Tibial nerve (tissue), 4 donors: ENCODE measurements at regions not wholly inside any gene's neighbourhood (a gene's known extent, or its start where the extent isn't known, plus 50 kb on each side); places are given as distances from the start of the nearest gene placed in this dataset.

Experiments used
- DNase-seq, 2 donors: peaks; one replicate each; pipeline ENCODE4 v3.0.0-alpha.2; 2019; ENCODE audit warnings: low spot score in 2 of 2
- H3K27ac ChIP-seq, 4 donors: fragments of 200-600 bp; sonication (generic) in 3 of 4; one replicate each; pipeline ENCODE4 v1.5.1; 2017 to 2019; ENCODE audit warnings: mild to moderate bottlenecking in 1 of 4
- H3K27me3 ChIP-seq, 2 donors: fragments of 200-600 bp; sonication (generic) in 1 of 2; one replicate each; pipeline versions ENCODE4 v1.5.1 to v1.6.0; 2017 to 2019
- H3K36me3 ChIP-seq, 3 donors: fragments of 200-600 bp; sonication (generic); one replicate each; pipeline ENCODE4 v1.5.1; 2018 to 2019
- H3K4me1 ChIP-seq, 4 donors: fragments of 200-600 bp; sonication (generic) in 3 of 4; one replicate each; pipeline ENCODE4 v1.5.1; 2017 to 2019
- H3K4me3 ChIP-seq, 4 donors: fragments of 200-600 bp; sonication (generic) in 3 of 4; one replicate each; pipeline ENCODE4 v1.5.1; 2017 to 2019; ENCODE audit warnings: mild to moderate bottlenecking in 1 of 4, moderate library complexity in 1 of 4
- H3K9me3 ChIP-seq, 4 donors: fragments of 200-600 bp; sonication (generic) in 3 of 4; one replicate each; pipeline ENCODE4 v1.5.1; 2017 to 2019
- EP300 ChIP-seq, 2 donors: sonication (generic); formaldehyde crosslinking; IDR thresholded peaks; one replicate each; pipeline ENCODE4 v1.6.1; 2017; ENCODE audit warnings: antibody characterized with exemption in 2 of 2, mild to moderate bottlenecking in 1 of 2
- POLR2A ChIP-seq, 2 donors: fragments of 450-650 bp; IDR thresholded peaks; one replicate each; pipeline ENCODE4 v1.6.1; 2017; ENCODE audit warnings: antibody characterized with exemption in 2 of 2, mild to moderate bottlenecking in 2 of 2, moderate library complexity in 2 of 2
- WGBS, 2 donors: methylation state at CpG; one replicate each; pipeline ENCODE4 v1.1.5; 2018; 5-methylcytosine and 5-hydroxymethylcytosine counted together
- TF ChIP-seq, protein P1 (sequence below), 5 experiments: fragments of 200-600 bp in 3 of 5; fragments of 450-650 bp in 2 of 5; sonication (generic) in 3 of 5; IDR thresholded peaks; one replicate each; pipeline ENCODE4 v1.5.1; 2016 to 2019; ENCODE audit warnings: antibody characterized with exemption in 5 of 5, mild to moderate bottlenecking in 3 of 5, moderate library complexity in 2 of 5

DNA sequence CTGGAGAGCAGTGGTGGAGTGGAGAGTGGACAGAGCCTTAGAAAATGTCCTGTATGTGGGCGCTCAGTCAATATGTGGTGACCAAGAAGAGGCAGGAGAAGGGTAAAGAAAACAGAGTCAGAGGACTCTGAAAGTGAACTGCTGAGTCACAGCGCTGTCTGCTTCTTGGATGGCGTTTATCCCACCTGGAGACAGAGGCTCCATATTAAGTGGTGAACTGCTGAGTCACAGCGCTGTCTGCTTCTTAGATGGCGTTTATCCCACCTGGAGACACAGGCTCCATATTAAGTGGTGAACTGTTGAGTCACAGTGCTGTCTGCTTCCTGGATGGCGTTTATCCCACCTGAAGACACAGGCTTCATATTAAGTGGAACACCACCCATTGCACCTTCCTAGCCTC is 119.3 kb upstream of the RALGAPA2 start:
- WGBS, 2 donors = 84 to 90% methylated on average over 6 of the region's 6 CpGs
- Histone ChIP-seq H3K36me3 (no peaks in the 10 kb centered on the region), H3K27ac (no peak overlapping the region), H3K9me3 (no peaks in the 10 kb centered on the region), H3K4me1 (no peaks in the 10 kb centered on the region), H3K4me3 (no peak overlapping the region), H3K27me3 (peaks cover 0 to 14% of the 10 kb centered on the region in 2 donors)
- TF ChIP-seq, protein P1, sequence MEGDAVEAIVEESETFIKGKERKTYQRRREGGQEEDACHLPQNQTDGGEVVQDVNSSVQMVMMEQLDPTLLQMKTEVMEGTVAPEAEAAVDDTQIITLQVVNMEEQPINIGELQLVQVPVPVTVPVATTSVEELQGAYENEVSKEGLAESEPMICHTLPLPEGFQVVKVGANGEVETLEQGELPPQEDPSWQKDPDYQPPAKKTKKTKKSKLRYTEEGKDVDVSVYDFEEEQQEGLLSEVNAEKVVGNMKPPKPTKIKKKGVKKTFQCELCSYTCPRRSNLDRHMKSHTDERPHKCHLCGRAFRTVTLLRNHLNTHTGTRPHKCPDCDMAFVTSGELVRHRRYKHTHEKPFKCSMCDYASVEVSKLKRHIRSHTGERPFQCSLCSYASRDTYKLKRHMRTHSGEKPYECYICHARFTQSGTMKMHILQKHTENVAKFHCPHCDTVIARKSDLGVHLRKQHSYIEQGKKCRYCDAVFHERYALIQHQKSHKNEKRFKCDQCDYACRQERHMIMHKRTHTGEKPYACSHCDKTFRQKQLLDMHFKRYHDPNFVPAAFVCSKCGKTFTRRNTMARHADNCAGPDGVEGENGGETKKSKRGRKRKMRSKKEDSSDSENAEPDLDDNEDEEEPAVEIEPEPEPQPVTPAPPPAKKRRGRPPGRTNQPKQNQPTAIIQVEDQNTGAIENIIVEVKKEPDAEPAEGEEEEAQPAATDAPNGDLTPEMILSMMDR (IDR thresholded peaks at IDR 0.05) = no peak
- no peak for DNase-seq

DNA sequence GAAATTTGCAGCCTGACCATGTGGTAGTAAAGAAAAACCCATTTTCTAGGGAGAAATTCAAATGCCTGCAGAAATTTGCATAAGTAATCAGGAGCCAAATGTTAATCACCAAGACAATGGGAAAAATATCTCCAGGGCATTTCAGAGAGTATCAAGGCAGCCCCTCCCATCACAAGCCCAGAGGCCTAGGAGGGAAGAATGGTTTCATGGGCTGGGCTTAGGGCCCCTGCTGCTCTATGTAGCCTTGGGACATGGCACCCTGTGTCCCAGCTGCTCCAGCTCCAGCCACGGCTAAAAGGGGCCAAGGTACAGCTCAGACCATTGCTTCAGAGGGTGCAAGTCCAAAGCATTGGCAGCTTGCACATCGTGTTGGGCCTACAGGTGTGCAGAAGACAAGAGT is 117.2 kb upstream of the RALGAPA2 start:
- peaks cover 0 to 19% of the 10 kb centered on the region in 2 donors for H3K27me3 ChIP-seq
- no peaks in the 10 kb centered on the region for H3K9me3 ChIP-seq
- no peak overlapping the region for H3K27ac ChIP-seq
- H3K36me3 ChIP-seq = no peaks in the 10 kb centered on the region
- H3K4me1 ChIP-seq = peaks cover 0 to 6% (median 0%) of the 10 kb centered on the region in 4 donors
- no peak overlapping the region for H3K4me3 ChIP-seq
- TF ChIP-seq POLR2A (IDR thresholded peaks at IDR 0.05) (no peak), EP300 (IDR thresholded peaks at IDR 0.05) (no peak)
- TF ChIP-seq, protein P1 (IDR thresholded peaks at IDR 0.05) = no peak
- WGBS, 2 donors = 76 to 93% methylated on average over 2 of the region's 2 CpGs
- DNase-seq = no peak

DNA sequence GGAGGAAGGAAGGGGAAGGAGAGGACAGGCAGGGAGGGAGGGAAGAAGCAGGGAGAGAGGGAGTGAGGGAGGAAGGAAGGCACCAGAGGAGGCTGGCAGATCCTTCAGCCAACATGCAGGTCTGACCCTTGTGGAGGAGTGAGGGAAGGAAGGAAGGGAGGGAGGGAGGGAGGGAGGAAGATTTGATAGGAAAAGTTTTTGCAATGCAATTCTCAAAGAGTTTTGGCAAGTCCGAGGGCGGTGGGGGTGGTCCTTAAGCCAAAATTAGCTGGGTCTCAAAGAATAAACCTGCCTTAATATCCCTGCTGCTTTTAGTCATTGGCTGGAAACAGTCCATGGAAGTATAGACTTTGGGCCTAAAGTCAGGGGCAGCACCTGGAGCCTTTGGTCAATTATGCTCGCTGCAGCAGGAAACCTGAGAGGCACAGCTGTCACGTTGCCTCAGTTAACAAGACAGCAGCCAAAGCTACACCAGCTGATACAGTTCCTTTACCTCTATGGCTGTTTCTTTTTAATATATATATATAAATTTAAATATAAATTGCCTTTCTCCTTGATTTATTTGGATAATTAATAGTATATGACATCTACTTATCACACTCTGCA is 115.7 kb upstream of the RALGAPA2 start:
- Histone ChIP-seq H3K4me1 (peaks cover 0 to 7% (median 0%) of the 10 kb centered on the region in 4 donors), H3K9me3 (no peaks in the 10 kb centered on the region), H3K36me3 (no peaks in the 10 kb centered on the region), H3K27ac (no peak overlapping the region), H3K27me3 (peaks cover 0 to 19% of the 10 kb centered on the region in 2 donors), H3K4me3 (no peak overlapping the region)
- no peak for DNase-seq
- WGBS, 2 donors = 79 to 81% methylated on average over 4 of the region's 4 CpGs
- TF ChIP-seq POLR2A (IDR thresholded peaks at IDR 0.05) (no peak), EP300 (IDR thresholded peaks at IDR 0.05) (no peak)
- TF ChIP-seq, protein P1 (IDR thresholded peaks at IDR 0.05) = no peak

DNA sequence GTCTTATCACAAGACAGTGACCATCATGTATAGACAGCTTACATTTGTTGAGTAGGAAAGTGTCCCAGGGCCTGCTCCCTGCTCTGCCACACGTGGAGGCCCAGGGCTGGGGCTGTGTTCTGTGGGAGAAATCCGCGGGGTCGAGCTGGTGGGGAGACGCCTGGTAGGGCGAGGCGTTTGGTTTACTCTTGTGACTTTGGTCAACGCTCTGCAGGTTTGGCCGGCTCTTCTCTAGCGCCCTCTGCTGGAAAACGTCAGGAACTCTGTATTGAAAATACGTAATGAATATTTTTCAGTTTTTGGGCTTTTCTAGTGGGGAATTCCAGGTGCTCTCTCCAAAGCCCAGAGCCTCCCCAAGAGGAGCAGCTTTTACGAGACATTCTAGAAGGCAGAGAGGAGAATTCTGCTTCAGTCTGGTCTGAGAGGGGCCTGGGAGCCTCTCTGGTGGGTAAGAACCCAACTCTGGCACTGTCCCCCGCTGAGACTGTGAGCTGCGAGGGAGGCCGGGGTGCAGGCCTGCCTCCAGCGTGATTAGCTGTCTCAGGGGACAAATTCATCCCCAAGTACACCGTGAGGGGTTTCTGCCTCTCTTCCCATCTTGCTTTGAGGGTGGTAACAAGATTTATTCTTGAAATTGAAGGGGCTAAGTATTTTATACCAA is 112.6 kb upstream of the RALGAPA2 start:
- TF ChIP-seq, protein P1 (IDR thresholded peaks at IDR 0.05) = peak; percentile 64 to 74 (median 71)
- no peak for TF ChIP-seq POLR2A (IDR thresholded peaks at IDR 0.05)
- Histone ChIP-seq H3K9me3 (no peaks in the 10 kb centered on the region), H3K27me3 (peaks cover 0 to 12% of the 10 kb centered on the region in 2 donors), H3K4me1 (peaks cover 0 to 7% (median 0%) of the 10 kb centered on the region in 4 donors), H3K4me3 (no peak overlapping the region), H3K27ac (peak overlapping the region in 1 of 4 donors; percentile 34), H3K36me3 (no peaks in the 10 kb centered on the region)
- WGBS, 2 donors = 16 to 19% methylated on average over 18 of the region's 18 CpGs
- peak in 1 of 2 donors; percentile 38 for DNase-seq

DNA sequence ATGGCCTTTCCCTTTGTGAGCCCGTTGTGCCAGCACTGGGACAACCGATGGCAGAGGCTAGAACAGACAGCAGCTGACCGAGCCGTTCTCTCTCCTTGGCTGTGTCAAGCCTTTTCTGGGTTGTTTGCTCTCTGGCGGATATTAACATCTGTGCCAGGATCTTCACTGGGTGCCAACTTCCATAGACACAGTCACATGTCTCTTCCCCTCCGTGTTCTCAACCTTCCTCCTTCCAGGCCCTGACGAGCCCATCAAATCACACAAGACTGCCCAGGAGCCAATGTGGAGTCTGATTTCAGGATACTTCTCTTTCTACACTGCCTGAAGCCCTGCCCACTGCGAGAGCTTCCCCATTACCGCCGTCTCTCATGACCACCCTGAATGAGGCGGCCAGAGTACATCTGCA is 111.0 kb upstream of the RALGAPA2 start:
- Histone ChIP-seq H3K9me3 (no peaks in the 10 kb centered on the region), H3K27ac (no peak overlapping the region), H3K4me1 (peaks cover 0 to 7% (median 0%) of the 10 kb centered on the region in 4 donors), H3K4me3 (no peak overlapping the region), H3K27me3 (peaks cover 0 to 12% of the 10 kb centered on the region in 2 donors), H3K36me3 (no peaks in the 10 kb centered on the region)
- TF ChIP-seq, protein P1 (IDR thresholded peaks at IDR 0.05) = no peak
- no peak for TF ChIP-seq POLR2A (IDR thresholded peaks at IDR 0.05)
- TF ChIP-seq EP300 (IDR thresholded peaks at IDR 0.05) = no peak
- no peak for DNase-seq
- WGBS, 2 donors = 80 to 88% methylated on average over 11 of the region's 11 CpGs
